HCT116 (cell line): ENCODE measurements at regions not wholly inside any gene's neighbourhood (a gene's known extent, or its start where the extent isn't known, plus 50 kb on each side); places are given as distances from the start of the nearest gene placed in this dataset.

ENCODE experiments used
- ATAC-seq: fragments of 200-7000 bp; cut with Tn5 transposase; 2 replicates; pipeline ENCODE4 v1.9.1; 2020; ENCODE audit warnings: mild to moderate bottlenecking, moderate library complexity
- BruUV-seq: library from RNA; stranded (reverse); fragments of 400-500 nt; replicated peaks from 2 replicates; lab custom pipeline; 2021; lab: Mats Ljungman, UMichigan
- CTCF ChIA-PET: fragments of 300-600 bp; sonication (Branson Sonifier 250); formaldehyde crosslinking; loops from one replicate; lab custom pipeline; 2021; ENCODE audit warnings: antibody characterized with exemption; lab: Charles Lee
- POLR2A ChIA-PET: fragments of 300-600, 350-600 bp; sonication (Branson Sonifier 250); formaldehyde crosslinking; loops from one replicate; lab custom pipeline; 2021; ENCODE audit warnings: antibody characterized with exemption; lab: Charles Lee
- RAD21 ChIA-PET, 2 experiments: fragments of 300-600 bp; sonication (Branson Sonifier 250); formaldehyde crosslinking; loops; one replicate each; lab custom pipeline; 2023; ENCODE audit warnings: low total read pairs in 2 of 2; ENCODE audit not compliant: uncharacterized antibody in 2 of 2, unreplicated experiment in 2 of 2, low non-redundant PET in 1 of 2; lab: Charles Lee
- DNase-seq: peaks from one replicate; pipeline ENCODE4 v3.0.0-alpha.2; 2010; ENCODE audit warnings: low read depth, low spot score
- H2AFZ ChIP-seq: fragments of 200-600 bp; shearing (Covaris generic), sonication (generic); 2 replicates; pipeline ENCODE4 v1.6.1; 2017; ENCODE audit warnings: low read depth, mixed run types, mixed read lengths, antibody characterized with exemption, low read length; ENCODE audit not compliant: poor library complexity, severe bottlenecking
- H3K27ac ChIP-seq: 2 replicates; pipeline ENCODE4 v1.5.1; 2012; ENCODE audit warnings: low read depth, low read length
- H3K27me3 ChIP-seq: fragments of 200-600 bp; sonication (generic); 2 replicates; pipeline ENCODE4 v1.6.1; 2016; ENCODE audit warnings: mixed run types, low read length, mixed read lengths; ENCODE audit not compliant: insufficient read depth
- H3K36me3 ChIP-seq, 2 experiments: fragments of 200-500 bp in 1 of 2; fragments of 200-600 bp in 1 of 2; sonication (Bioruptor generic) in 1 of 2; sonication (generic) in 1 of 2; 2 replicates each; pipeline versions ENCODE4 v1.5.1 to v1.6.1; 2014 to 2016; ENCODE audit warnings: low read length in 2 of 2, inconsistent platforms in 1 of 2, mixed read lengths in 1 of 2, mixed run types in 1 of 2; ENCODE audit not compliant: insufficient read depth in 2 of 2, control insufficient read depth in 1 of 2
- H3K4me1 ChIP-seq, 2 experiments: fragments of 200-600 bp in 1 of 2; sonication (generic) in 1 of 2; 2 replicates each; pipeline versions ENCODE4 v1.5.1 to v1.6.1; 2012 to 2017; ENCODE audit warnings: low read length in 2 of 2, inconsistent platforms in 1 of 2, mild to moderate bottlenecking in 1 of 2, mixed read lengths in 1 of 2, mixed run types in 1 of 2, moderate library complexity in 1 of 2; ENCODE audit not compliant: insufficient read depth in 2 of 2, control insufficient read depth in 1 of 2
- H3K4me2 ChIP-seq: fragments of 200-600 bp; sonication (generic); 2 replicates; pipeline ENCODE4 v1.6.1; 2017; ENCODE audit warnings: mixed run types, low read length, mixed read lengths
- H3K4me3 ChIP-seq, 2 experiments: fragments of 200-600 bp in 1 of 2; sonication (generic) in 1 of 2; replicated peaks in 1 of 2; 2 replicates each; pipeline ENCODE4 v1.5.1; 2011 to 2016; ENCODE audit warnings: low read length in 2 of 2, control low read depth in 1 of 2, low read depth in 1 of 2, mild to moderate bottlenecking in 1 of 2, mixed read lengths in 1 of 2, mixed run types in 1 of 2
- H3K79me2 ChIP-seq: fragments of 200-600 bp; sonication (generic); 2 replicates; pipeline ENCODE4 v1.6.1; 2017; ENCODE audit warnings: mild to moderate bottlenecking, mixed run types, low read length, moderate library complexity, mixed read lengths; ENCODE audit not compliant: insufficient read depth
- H3K9ac ChIP-seq: fragments of 200-600 bp; sonication (generic); 2 replicates; pipeline ENCODE4 v1.6.1; 2016; ENCODE audit warnings: low read length, mixed read lengths
- H3K9me2 ChIP-seq: fragments of 200-600 bp; sonication (generic), shearing (Covaris generic); 2 replicates; pipeline ENCODE4 v1.6.1; 2017; ENCODE audit warnings: mixed run types, mild to moderate bottlenecking, moderate library complexity; ENCODE audit not compliant: insufficient read depth
- H3K9me3 ChIP-seq, 2 experiments: fragments of 200-500 bp in 1 of 2; fragments of 200-600 bp in 1 of 2; sonication (Bioruptor generic) in 1 of 2; sonication (generic) in 1 of 2; 2 replicates each; pipeline ENCODE4 v1.6.1; 2014 to 2017; ENCODE audit warnings: low read length in 2 of 2, mixed read lengths in 2 of 2, inconsistent platforms in 1 of 2, low read depth in 1 of 2, mild to moderate bottlenecking in 1 of 2, mixed run types in 1 of 2, moderate library complexity in 1 of 2; ENCODE audit not compliant: control insufficient read depth in 1 of 2, insufficient read depth in 1 of 2
- H4K20me1 ChIP-seq: fragments of 200-600 bp; sonication (generic), shearing (Covaris generic); 2 replicates; pipeline ENCODE4 v1.6.1; 2017; ENCODE audit warnings: mixed run types, mild to moderate bottlenecking, moderate library complexity; ENCODE audit not compliant: insufficient read depth
- CBX3 ChIP-seq: IDR thresholded peaks from 2 replicates; pipeline ENCODE4 v1.6.1; 2012; ENCODE audit warnings: low read depth
- CEBPB ChIP-seq: IDR thresholded peaks from 2 replicates; pipeline ENCODE4 v1.6.1; 2012; ENCODE audit warnings: low read depth
- EGR1 ChIP-seq: IDR thresholded peaks from 2 replicates; pipeline ENCODE4 v1.6.1; 2012; ENCODE audit warnings: low read depth
- ELF1 ChIP-seq: IDR thresholded peaks from 2 replicates; pipeline ENCODE4 v1.6.1; 2012; ENCODE audit warnings: low read depth, borderline replicate concordance
- EZH2 ChIP-seq: fragments of 200-600 bp; sonication (generic); IDR thresholded peaks from 2 replicates; pipeline ENCODE4 v1.6.1; 2017; ENCODE audit warnings: antibody characterized with exemption, mixed run types
- EZH2phosphoT487 ChIP-seq: fragments of 200-600 bp; IDR thresholded peaks from 2 replicates; pipeline ENCODE4 v1.6.1; 2018; ENCODE audit warnings: antibody characterized with exemption, borderline replicate concordance
- FOSL1 ChIP-seq: IDR thresholded peaks from 2 replicates; pipeline ENCODE4 v1.6.1; 2012; ENCODE audit warnings: low read depth
- JUND ChIP-seq: IDR thresholded peaks from 2 replicates; pipeline ENCODE4 v1.6.1; 2012
- POLR2A ChIP-seq: IDR thresholded peaks from 2 replicates; pipeline ENCODE4 v1.7.0; 2011; ENCODE audit warnings: borderline replicate concordance; ENCODE audit not compliant: insufficient read depth, insufficient read length; ENCODE audit errors: extremely low read depth
- POLR2AphosphoS5 ChIP-seq: IDR thresholded peaks from 2 replicates; pipeline ENCODE4 v1.6.1; 2011; ENCODE audit warnings: mild to moderate bottlenecking, low read depth, low read length, moderate library complexity
- RAD21 ChIP-seq: IDR thresholded peaks from 2 replicates; pipeline ENCODE4 v1.6.1; 2012; ENCODE audit warnings: low read depth, mild to moderate bottlenecking
- SIN3A ChIP-seq: IDR thresholded peaks from 2 replicates; pipeline ENCODE4 v1.6.1; 2012; ENCODE audit warnings: low read depth
- SP1 ChIP-seq: IDR thresholded peaks from 2 replicates; pipeline ENCODE4 v1.6.1; 2012; ENCODE audit warnings: low read depth
- SRF ChIP-seq: IDR thresholded peaks from 2 replicates; pipeline ENCODE4 v1.6.1; 2012; ENCODE audit warnings: low read depth
- TCF7L2 ChIP-seq: IDR thresholded peaks from 2 replicates; pipeline ENCODE4 v1.7.0; 2011; ENCODE audit warnings: borderline replicate concordance, inconsistent platforms; ENCODE audit not compliant: insufficient read depth, insufficient read length; ENCODE audit errors: extremely low read depth
- YY1 ChIP-seq: IDR thresholded peaks from 2 replicates; pipeline ENCODE4 v1.6.1; 2011; ENCODE audit warnings: low read length, low read depth, moderate library complexity, mild to moderate bottlenecking; ENCODE audit not compliant: insufficient replicate concordance; ENCODE audit errors: extremely low read depth
- ZFX ChIP-seq: fragments of 450-650 bp; IDR thresholded peaks from 2 replicates; pipeline ENCODE4 v1.6.1; 2017
- ZNF274 ChIP-seq: fragments of 200-500 bp; sonication (Bioruptor generic); IDR thresholded peaks from 2 replicates; pipeline ENCODE4 v1.6.1; 2014; ENCODE audit warnings: mild to moderate bottlenecking, low read depth, low read length, inconsistent platforms
- intact Hi-C: fragments of 100-400 bp; cut with micrococcal nuclease; formaldehyde crosslinking; loops from 2 replicates; pipeline ENCODE4 v1.10.0; 2022
- TF ChIP-seq, protein P1 (sequence below): IDR thresholded peaks from 2 replicates; pipeline ENCODE4 v1.6.1; 2012
- TF ChIP-seq, protein P2 (sequence below): IDR thresholded peaks from 2 replicates; pipeline ENCODE4 v1.6.1; 2011; ENCODE audit warnings: mild to moderate bottlenecking, low read length, moderate library complexity; ENCODE audit not compliant: insufficient replicate concordance; ENCODE audit errors: extremely low read depth
- TF ChIP-seq, protein P3 (sequence below), 3 experiments: fragments of 200-600 bp in 1 of 3; sonication (generic) in 1 of 3; IDR thresholded peaks in 2 of 3; conservative IDR thresholded peaks in 1 of 3; 2 replicates each; pipeline ENCODE4 v1.5.1; 2012 to 2017; ENCODE audit warnings: low read depth in 2 of 3, low read length in 2 of 3, antibody characterized with exemption in 1 of 3, borderline replicate concordance in 1 of 3, control low read depth in 1 of 3, mild to moderate bottlenecking in 1 of 3, mixed read lengths in 1 of 3, mixed run types in 1 of 3, moderate library complexity in 1 of 3; ENCODE audit not compliant: insufficient read depth in 1 of 3

DNA sequence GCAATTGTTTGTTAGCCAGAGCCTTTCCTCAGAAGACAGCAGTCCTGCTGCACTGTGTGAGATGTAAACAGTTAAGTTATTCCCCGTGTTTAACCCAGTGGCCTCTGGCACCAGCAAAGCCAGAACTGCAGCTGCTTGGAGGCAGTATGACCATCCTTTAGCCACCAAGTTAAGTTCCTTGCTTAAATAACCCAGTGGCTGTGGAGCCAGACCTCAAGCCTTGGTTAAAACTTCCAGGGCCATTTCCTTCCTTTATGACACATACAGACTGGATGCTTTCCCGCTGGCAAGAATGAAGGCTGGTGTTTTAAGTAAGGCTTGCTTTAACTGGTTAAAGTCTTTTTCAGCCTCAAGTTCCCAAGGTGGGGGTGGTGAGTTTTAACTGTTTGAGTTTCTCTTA lies 379.8 kb downstream of the DCAF12L2 start (continued):
- TF ChIP-seq JUND, result no peak
- no peak for TF ChIP-seq CEBPB
- TF ChIP-seq ZFX, result no peak
- no peak for TF ChIP-seq RAD21
- TF ChIP-seq TCF7L2, result no peak
- no peak for TF ChIP-seq SP1
- no peak for TF ChIP-seq ELF1
- TF ChIP-seq FOSL1, result no peak
- TF ChIP-seq POLR2AphosphoS5, result no peak
- no peak for TF ChIP-seq EZH2phosphoT487
- no peak for TF ChIP-seq ZNF274

DNA sequence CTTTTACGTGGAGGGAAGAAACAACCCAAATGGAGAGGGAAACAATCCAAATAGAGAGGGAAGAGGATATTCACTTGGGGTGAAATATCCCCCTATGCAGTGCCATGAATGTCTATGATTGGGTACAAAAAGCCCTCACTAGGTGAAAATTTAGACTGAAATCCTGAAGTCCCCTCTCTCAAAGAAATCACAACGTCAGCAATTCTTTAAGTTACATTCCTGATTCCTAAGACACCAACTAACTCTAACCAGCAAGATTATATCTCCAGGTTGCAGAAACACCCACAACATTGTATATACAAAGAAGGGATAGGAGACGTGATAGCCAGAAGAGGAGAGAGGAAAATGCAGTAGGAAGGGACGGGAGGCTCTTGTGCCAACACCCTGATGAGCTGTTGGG lies 374.3 kb downstream of the DCAF12L2 start:
- intact Hi-C loops, result no loop called here
- Histone ChIP-seq H3K9me2 (no peaks in the 10 kb centered on the region), H3K9me3 (no peaks in the 10 kb centered on the region), H3K4me3 (no peak overlapping the region), H3K4me2 (no peak overlapping the region), H2AFZ (no peak overlapping the region), H3K27ac (no peak overlapping the region), H3K79me2 (no peaks in the 10 kb centered on the region), H3K4me1 (no peaks in the 10 kb centered on the region), H3K36me3 (no peaks in the 10 kb centered on the region), H4K20me1 (no peaks in the 10 kb centered on the region), H3K9ac (no peak overlapping the region), H3K27me3 (no peaks in the 10 kb centered on the region)
- ChIA-PET CTCF (no interaction called here), RAD21 (no interaction called here), POLR2A (no interaction called here)
- no TSS peak for BruUV-seq
- DNase-seq, result no peak
- no peak for ATAC-seq
- TF ChIP-seq YY1 (no peak), EZH2phosphoT487 (no peak), SIN3A (no peak), EGR1 (no peak), ZNF274 (no peak), CBX3 (no peak), SRF (no peak), ZFX (no peak), RAD21 (no peak), POLR2A (no peak), EZH2 (no peak), ELF1 (no peak), FOSL1 (no peak), TCF7L2 (no peak), CEBPB (no peak)
- TF ChIP-seq, protein P1, sequence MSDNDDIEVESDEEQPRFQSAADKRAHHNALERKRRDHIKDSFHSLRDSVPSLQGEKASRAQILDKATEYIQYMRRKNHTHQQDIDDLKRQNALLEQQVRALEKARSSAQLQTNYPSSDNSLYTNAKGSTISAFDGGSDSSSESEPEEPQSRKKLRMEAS, result no peak
- TF ChIP-seq, protein P2, sequence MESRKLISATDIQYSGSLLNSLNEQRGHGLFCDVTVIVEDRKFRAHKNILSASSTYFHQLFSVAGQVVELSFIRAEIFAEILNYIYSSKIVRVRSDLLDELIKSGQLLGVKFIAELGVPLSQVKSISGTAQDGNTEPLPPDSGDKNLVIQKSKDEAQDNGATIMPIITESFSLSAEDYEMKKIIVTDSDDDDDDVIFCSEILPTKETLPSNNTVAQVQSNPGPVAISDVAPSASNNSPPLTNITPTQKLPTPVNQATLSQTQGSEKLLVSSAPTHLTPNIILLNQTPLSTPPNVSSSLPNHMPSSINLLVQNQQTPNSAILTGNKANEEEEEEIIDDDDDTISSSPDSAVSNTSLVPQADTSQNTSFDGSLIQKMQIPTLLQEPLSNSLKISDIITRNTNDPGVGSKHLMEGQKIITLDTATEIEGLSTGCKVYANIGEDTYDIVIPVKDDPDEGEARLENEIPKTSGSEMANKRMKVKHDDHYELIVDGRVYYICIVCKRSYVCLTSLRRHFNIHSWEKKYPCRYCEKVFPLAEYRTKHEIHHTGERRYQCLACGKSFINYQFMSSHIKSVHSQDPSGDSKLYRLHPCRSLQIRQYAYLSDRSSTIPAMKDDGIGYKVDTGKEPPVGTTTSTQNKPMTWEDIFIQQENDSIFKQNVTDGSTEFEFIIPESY, result no peak
- TF ChIP-seq, protein P3, sequence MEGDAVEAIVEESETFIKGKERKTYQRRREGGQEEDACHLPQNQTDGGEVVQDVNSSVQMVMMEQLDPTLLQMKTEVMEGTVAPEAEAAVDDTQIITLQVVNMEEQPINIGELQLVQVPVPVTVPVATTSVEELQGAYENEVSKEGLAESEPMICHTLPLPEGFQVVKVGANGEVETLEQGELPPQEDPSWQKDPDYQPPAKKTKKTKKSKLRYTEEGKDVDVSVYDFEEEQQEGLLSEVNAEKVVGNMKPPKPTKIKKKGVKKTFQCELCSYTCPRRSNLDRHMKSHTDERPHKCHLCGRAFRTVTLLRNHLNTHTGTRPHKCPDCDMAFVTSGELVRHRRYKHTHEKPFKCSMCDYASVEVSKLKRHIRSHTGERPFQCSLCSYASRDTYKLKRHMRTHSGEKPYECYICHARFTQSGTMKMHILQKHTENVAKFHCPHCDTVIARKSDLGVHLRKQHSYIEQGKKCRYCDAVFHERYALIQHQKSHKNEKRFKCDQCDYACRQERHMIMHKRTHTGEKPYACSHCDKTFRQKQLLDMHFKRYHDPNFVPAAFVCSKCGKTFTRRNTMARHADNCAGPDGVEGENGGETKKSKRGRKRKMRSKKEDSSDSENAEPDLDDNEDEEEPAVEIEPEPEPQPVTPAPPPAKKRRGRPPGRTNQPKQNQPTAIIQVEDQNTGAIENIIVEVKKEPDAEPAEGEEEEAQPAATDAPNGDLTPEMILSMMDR (IDR thresholded peaks at IDR 0.05 in 2 of 3, conservative IDR thresholded peaks at IDR 0.05 in 1 of 3; ENCODE audit: borderline replicate concordance in 1 of 3, insufficient read depth in 1 of 3, low read depth in 2 of 3, low read length in 2 of 3), result no peak
